AG09319 (cell line): ENCODE measurements at regions not wholly inside any gene's neighbourhood (a gene's known extent, or its start where the extent isn't known, plus 50 kb on each side); places are given as distances from the start of the nearest gene placed in this dataset.

ENCODE experiments used
- DNase-seq: peaks from one replicate; pipeline ENCODE4 v3.0.0-alpha.2; 2010; ENCODE audit warnings: low read depth; ENCODE audit errors: extremely low read depth
- CTCF ChIP-seq: IDR thresholded peaks from 2 replicates; pipeline ENCODE4 v1.5.1; 2011; ENCODE audit warnings: low read depth, mild to moderate bottlenecking, inconsistent platforms, low read length, moderate library complexity

GRCh38 chr12:77249892-77250291 is 184.5 kb upstream of the E2F7 start:
- TF ChIP-seq CTCF, result no peak
- DNase-seq, result no peak

GRCh38 chr12:77248036-77248435 is 182.7 kb upstream of the E2F7 start:
- TF ChIP-seq CTCF, result no peak
- no peak for DNase-seq

- no peak for TF ChIP-seq CTCF
Observed at GRCh38 chr12:77247542-77247941, 182.2 kb upstream of the E2F7 start.

GRCh38 chr12:77243345-77243744 is 178.0 kb upstream of the E2F7 start:
- TF ChIP-seq CTCF, result no peak
- DNase-seq, result no peak

More at GRCh38 chr12:77247542-77247941, 182.2 kb upstream of the E2F7 start:
- no peak for DNase-seq

- DNase-seq, result no peak
- TF ChIP-seq CTCF, result no peak
Observed at GRCh38 chr12:77239617-77240016, 174.2 kb upstream of the E2F7 start.

- no peak for DNase-seq
- no peak for TF ChIP-seq CTCF
Observed at GRCh38 chr12:77238335-77238734, 173.0 kb upstream of the E2F7 start.

GRCh38 chr12:77237896-77238295 is 172.5 kb upstream of the E2F7 start:
- TF ChIP-seq CTCF, result no peak
- no peak for DNase-seq

GRCh38 chr12:77236066-77236465 is 170.7 kb upstream of the E2F7 start:
- no peak for TF ChIP-seq CTCF
- no peak for DNase-seq
